ENCODE measurements at regions not wholly inside any gene's neighbourhood (a gene's known extent, or its start where the extent isn't known, plus 50 kb on each side); places are given as distances from the start of the nearest gene placed in this dataset.

DNA sequence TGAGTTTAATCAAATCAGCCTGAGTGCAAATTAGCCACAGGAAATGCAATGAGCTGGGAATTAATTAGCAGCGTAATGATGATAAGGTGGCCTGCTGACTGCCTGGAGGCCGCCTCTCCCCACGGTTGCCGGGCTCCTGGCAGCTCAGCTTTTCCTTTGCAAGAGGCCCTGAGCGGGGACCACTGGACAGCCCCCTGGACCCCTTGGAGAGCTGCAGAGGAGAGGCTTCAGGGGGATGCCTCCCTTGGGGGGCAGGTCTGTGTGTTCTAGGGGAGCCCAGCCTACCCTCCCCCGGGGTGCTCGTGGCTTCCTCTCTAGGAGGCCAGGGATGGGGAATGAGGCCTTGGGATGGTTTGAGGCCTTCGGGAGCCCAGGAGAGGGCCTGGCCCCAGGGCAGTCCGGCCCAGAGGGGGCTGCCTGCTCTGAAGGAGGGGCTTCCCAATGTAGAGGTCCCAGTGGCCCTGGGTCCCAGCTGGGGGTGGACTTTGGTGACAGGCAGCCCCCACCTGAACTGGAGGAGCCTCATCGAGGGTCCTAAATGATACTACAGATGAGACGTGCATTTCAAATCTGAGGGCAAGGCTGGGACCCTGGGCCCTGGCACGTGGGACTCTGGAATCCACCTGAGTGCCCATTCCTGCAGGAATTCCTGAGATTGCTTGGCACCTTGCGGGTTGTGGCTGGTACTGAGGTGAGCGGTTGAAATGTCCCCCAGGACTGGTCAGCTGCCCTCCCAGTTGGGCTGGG is 66.4 kb upstream of the BHLHE23 start:
- no peak for DNase-seq
- POLR2A ChIA-PET: no interaction called here
- H3K4me3 Mint-ChIP-seq: peak overlapping the region; percentile 30

DNA sequence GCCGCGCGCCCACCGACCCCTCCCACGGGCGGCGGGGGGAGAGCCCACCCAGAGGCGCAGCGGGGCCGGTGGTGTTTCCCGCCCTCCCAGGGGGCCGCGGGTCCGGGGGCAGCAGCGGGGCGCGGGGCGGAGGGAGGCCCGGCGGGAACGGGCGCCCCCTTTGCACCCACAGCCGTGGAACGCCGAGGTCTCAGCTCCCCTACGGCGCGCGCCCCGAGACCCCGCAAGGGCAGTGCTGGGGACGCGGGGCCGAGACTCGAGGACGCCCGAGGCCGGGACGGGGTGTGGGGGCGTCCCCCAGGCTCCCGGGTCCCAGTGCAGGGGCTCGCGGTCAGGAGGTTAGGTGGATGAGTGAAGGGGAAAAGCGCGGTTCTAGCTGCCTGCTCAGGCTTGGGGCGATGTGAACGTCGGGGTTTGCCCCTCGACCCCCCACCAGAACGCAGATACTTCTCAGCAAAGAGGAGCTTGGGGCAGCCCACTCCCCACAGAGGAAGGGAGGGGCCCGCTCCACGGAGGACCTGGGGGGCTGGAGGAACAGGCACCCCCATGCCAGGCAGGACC is 65.5 kb upstream of the BHLHE23 start:
- DNase-seq (no peak), ATAC-seq (ENCODE audit: poor library complexity) (no peak)
- Histone ChIP-seq H3K4me1 (ENCODE audit: insufficient read depth, low read length) (peaks cover 4% of the 10 kb centered on the region), H3K9me3 (ENCODE audit: control insufficient read depth in 1 of 2, insufficient read depth in 1 of 2, low read length in 2 of 2) (peaks cover 12 to 32% of the 10 kb centered on the region in 2 experiments), H3K4me3 (ENCODE audit: low read length) (no peak overlapping the region), H3K36me3 (ENCODE audit: insufficient read depth, low read length) (no peaks in the 10 kb centered on the region), H3K27me3 (ENCODE audit: control insufficient read depth in 1 of 2, insufficient read depth in 2 of 2, low read length in 2 of 2) (peaks cover 32 to 50% of the 10 kb centered on the region in 2 experiments), H3K27ac (ENCODE audit: low read depth in 1 of 2, low read length in 2 of 2) (no peak overlapping the region)
- H3K9me3 Mint-ChIP-seq: peaks cover 12% of the 10 kb centered on the region
- intact Hi-C loops (cut with DNase I, micrococcal nuclease): no loop called here
- no peaks in the 10 kb centered on the region for H3K36me3 Mint-ChIP-seq (ENCODE audit: low read depth)
- POLR2A ChIA-PET: no interaction called here
- TF ChIP-seq, protein P1, sequence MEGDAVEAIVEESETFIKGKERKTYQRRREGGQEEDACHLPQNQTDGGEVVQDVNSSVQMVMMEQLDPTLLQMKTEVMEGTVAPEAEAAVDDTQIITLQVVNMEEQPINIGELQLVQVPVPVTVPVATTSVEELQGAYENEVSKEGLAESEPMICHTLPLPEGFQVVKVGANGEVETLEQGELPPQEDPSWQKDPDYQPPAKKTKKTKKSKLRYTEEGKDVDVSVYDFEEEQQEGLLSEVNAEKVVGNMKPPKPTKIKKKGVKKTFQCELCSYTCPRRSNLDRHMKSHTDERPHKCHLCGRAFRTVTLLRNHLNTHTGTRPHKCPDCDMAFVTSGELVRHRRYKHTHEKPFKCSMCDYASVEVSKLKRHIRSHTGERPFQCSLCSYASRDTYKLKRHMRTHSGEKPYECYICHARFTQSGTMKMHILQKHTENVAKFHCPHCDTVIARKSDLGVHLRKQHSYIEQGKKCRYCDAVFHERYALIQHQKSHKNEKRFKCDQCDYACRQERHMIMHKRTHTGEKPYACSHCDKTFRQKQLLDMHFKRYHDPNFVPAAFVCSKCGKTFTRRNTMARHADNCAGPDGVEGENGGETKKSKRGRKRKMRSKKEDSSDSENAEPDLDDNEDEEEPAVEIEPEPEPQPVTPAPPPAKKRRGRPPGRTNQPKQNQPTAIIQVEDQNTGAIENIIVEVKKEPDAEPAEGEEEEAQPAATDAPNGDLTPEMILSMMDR (IDR thresholded peaks at IDR 0.05): no peak
- H3K27ac Mint-ChIP-seq: no peak overlapping the region
- CTCF ChIA-PET: no interaction called here
- peaks cover 63% of the 10 kb centered on the region for H3K27me3 Mint-ChIP-seq
- no peak overlapping the region for H3K4me3 Mint-ChIP-seq
- no peaks in the 10 kb centered on the region for H3K4me1 Mint-ChIP-seq (ENCODE audit: low read depth)

More for the DNA sequence above, 66.4 kb upstream of the BHLHE23 start:
- H3K27me3 Mint-ChIP-seq: peaks cover 63% of the 10 kb centered on the region
- no peak overlapping the region for H3K27ac Mint-ChIP-seq
- peaks cover 20 to 32% of the 10 kb centered on the region in 2 experiments for H3K9me3 ChIP-seq (ENCODE audit: control insufficient read depth in 1 of 2, insufficient read depth in 1 of 2, low read length in 2 of 2)
- CTCF ChIA-PET: no interaction called here
- no peak overlapping the region for H3K4me3 ChIP-seq (ENCODE audit: low read length)
- peaks cover 19% of the 10 kb centered on the region for H3K9me3 Mint-ChIP-seq
- intact Hi-C loops (cut with DNase I, micrococcal nuclease): no loop called here
- TF ChIP-seq, protein P1 (IDR thresholded peaks at IDR 0.05): no peak
- peaks cover 4% of the 10 kb centered on the region for H3K36me3 Mint-ChIP-seq (ENCODE audit: low read depth)
- peaks cover 4% of the 10 kb centered on the region for H3K4me1 ChIP-seq (ENCODE audit: insufficient read depth, low read length)
- ATAC-seq (ENCODE audit: poor library complexity): no peak
- no peaks in the 10 kb centered on the region for H3K4me1 Mint-ChIP-seq (ENCODE audit: low read depth)
- peaks cover 32 to 50% of the 10 kb centered on the region in 2 experiments for H3K27me3 ChIP-seq (ENCODE audit: control insufficient read depth in 1 of 2, insufficient read depth in 2 of 2, low read length in 2 of 2)
- no peaks in the 10 kb centered on the region for H3K36me3 ChIP-seq (ENCODE audit: insufficient read depth, low read length)
- H3K27ac ChIP-seq (ENCODE audit: low read depth in 1 of 2, low read length in 2 of 2): no peak overlapping the region

DNA sequence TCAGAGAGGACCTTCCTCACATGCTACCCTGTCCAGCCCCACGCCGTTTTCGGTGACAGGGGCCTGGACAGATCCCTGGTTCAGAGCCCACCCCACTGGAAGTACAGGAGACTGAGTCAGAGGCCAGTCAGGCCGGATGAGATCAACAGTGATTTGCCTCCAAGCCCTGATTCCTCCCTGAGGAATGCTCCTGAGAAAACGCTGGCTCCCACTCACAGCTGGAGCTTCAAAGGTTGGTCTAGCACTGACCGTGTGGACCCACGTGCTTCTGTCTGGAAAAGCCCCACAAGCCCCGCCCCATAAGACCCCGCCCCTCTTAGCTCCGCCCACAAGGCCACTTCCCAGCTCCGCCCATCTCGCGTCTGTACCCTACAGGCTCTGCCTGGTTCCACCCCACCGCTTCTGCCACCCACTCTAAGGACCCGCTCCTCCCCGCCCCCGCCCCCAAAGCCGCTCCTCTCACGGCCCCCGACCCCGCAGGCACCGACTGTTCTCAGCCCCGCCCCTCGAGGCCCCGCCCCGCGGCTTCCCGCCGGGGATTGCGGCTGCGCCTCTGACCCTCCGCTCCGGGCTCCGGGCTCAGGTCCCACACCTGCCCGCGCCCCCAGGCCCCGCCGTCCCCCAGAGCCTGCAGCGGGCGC is 64.9 kb upstream of the BHLHE23 start:
- H3K27me3 Mint-ChIP-seq: peaks cover 65% of the 10 kb centered on the region
- no peak overlapping the region for H3K27ac Mint-ChIP-seq
- ChIA-PET POLR2A (no interaction called here), CTCF (interaction anchor here (0.7 kb wide), 1 partner anchor 39 kb away, joined by 4 read pairs; no protein-coding TSS in a partner anchor)
- H3K4me3 Mint-ChIP-seq: peak overlapping the region; percentile 25
- no peaks in the 10 kb centered on the region for H3K36me3 Mint-ChIP-seq (ENCODE audit: low read depth)
- Histone ChIP-seq H3K4me3 (ENCODE audit: low read length) (no peak overlapping the region), H3K27ac (ENCODE audit: low read depth in 1 of 2, low read length in 2 of 2) (no peak overlapping the region), H3K27me3 (ENCODE audit: control insufficient read depth in 1 of 2, insufficient read depth in 2 of 2, low read length in 2 of 2) (peaks cover 32 to 50% of the 10 kb centered on the region in 2 experiments), H3K36me3 (ENCODE audit: insufficient read depth, low read length) (no peaks in the 10 kb centered on the region), H3K9me3 (ENCODE audit: control insufficient read depth in 1 of 2, insufficient read depth in 1 of 2, low read length in 2 of 2) (peaks cover 6 to 32% of the 10 kb centered on the region in 2 experiments), H3K4me1 (ENCODE audit: insufficient read depth, low read length) (peaks cover 4% of the 10 kb centered on the region)
- TF ChIP-seq, protein P1 (IDR thresholded peaks at IDR 0.05): no peak
- peak in 5 of 14 experiments; percentile 2 to 39 (median 12) for DNase-seq
- peak; percentile 49 for ATAC-seq (ENCODE audit: poor library complexity)
- peaks cover 7% of the 10 kb centered on the region for H3K9me3 Mint-ChIP-seq
- H3K4me1 Mint-ChIP-seq (ENCODE audit: low read depth): no peaks in the 10 kb centered on the region
- intact Hi-C loops (cut with DNase I, micrococcal nuclease): no loop called here

All from CD4-positive, alpha-beta T cell (primary cell).